Calu3 (cell line): ENCODE measurements at regions not wholly inside any gene's neighbourhood (a gene's known extent, or its start where the extent isn't known, plus 50 kb on each side); places are given as distances from the start of the nearest gene placed in this dataset.

ENCODE experiments used
- BruUV-seq: library from RNA; stranded (reverse); fragments of 400-500 nt; replicated peaks from 2 replicates; lab custom pipeline; 2021; lab: Mats Ljungman, UMichigan
- CTCF ChIA-PET: fragments of 300-600 bp; sonication (Branson Sonifier 250); formaldehyde crosslinking; loops from one replicate; lab custom pipeline; 2022; ENCODE audit warnings: antibody characterized with exemption; lab: Charles Lee
- DNase-seq: peaks from one replicate; pipeline ENCODE4 v3.0.0; 2022
- H3K27ac Mint-ChIP-seq: one replicate; pipeline ENCODE4 v1.8.0; 2022; ENCODE audit warnings: mixed read lengths; ENCODE audit not compliant: unreplicated experiment
- H3K27me3 Mint-ChIP-seq: one replicate; pipeline ENCODE4 v1.8.0; 2022; ENCODE audit warnings: mixed read lengths; ENCODE audit not compliant: unreplicated experiment
- H3K36me3 Mint-ChIP-seq: one replicate; pipeline ENCODE4 v1.8.0; 2022; ENCODE audit warnings: mild to moderate bottlenecking, moderate library complexity, mixed read lengths; ENCODE audit not compliant: insufficient read depth, unreplicated experiment
- H3K4me1 Mint-ChIP-seq: one replicate; pipeline ENCODE4 v1.8.0; 2022; ENCODE audit warnings: mild to moderate bottlenecking, low read depth, mixed read lengths; ENCODE audit not compliant: unreplicated experiment
- H3K4me3 Mint-ChIP-seq: one replicate; pipeline ENCODE4 v1.8.0; 2022; ENCODE audit warnings: mild to moderate bottlenecking, low read depth, moderate library complexity, mixed read lengths; ENCODE audit not compliant: unreplicated experiment
- H3K9me3 Mint-ChIP-seq: one replicate; pipeline ENCODE4 v1.8.0; 2022; ENCODE audit warnings: low read depth, mixed read lengths; ENCODE audit not compliant: unreplicated experiment
- CTCF ChIP-seq: fragments of 200-600 bp; IDR thresholded peaks from one replicate; pipeline ENCODE4 v1.8.0; 2022; ENCODE audit warnings: antibody characterized with exemption; ENCODE audit not compliant: unreplicated experiment
- intact Hi-C: fragments of 100-400 bp; cut with micrococcal nuclease; formaldehyde crosslinking; loops from one replicate; pipeline ENCODE4 v1.10.0; 2022; ENCODE audit not compliant: unreplicated experiment

- no peak for DNase-seq
- no peaks in the 10 kb centered on the region for H3K36me3 Mint-ChIP-seq
- no peaks in the 10 kb centered on the region for H3K27me3 Mint-ChIP-seq
- intact Hi-C loops: no loop called here
- no TSS peak for BruUV-seq
- no peak overlapping the region for H3K27ac Mint-ChIP-seq
- CTCF ChIA-PET: no interaction called here
- no peak for TF ChIP-seq CTCF
- peaks cover 3% of the 10 kb centered on the region for H3K9me3 Mint-ChIP-seq
- no peak overlapping the region for H3K4me3 Mint-ChIP-seq
- no peaks in the 10 kb centered on the region for H3K4me1 Mint-ChIP-seq
These were observed 391.8 kb upstream of the MAGEB16 start for GRCh38 chrX:35406386-35406785.

GRCh38 chrX:35416782-35417181, 381.4 kb upstream of the MAGEB16 start:
- no peak for DNase-seq
- Mint-ChIP-seq H3K4me3 (no peak overlapping the region), H3K27ac (no peak overlapping the region), H3K36me3 (no peaks in the 10 kb centered on the region), H3K4me1 (peaks cover 10% of the 10 kb centered on the region), H3K27me3 (no peaks in the 10 kb centered on the region), H3K9me3 (peaks cover 10% of the 10 kb centered on the region)
- no TSS peak for BruUV-seq
- intact Hi-C loops: no loop called here
- CTCF ChIA-PET: no interaction called here
- TF ChIP-seq CTCF: no peak

GRCh38 chrX:35432056-35432455, 366.1 kb upstream of the MAGEB16 start:
- peaks cover 6% of the 10 kb centered on the region for H3K36me3 Mint-ChIP-seq
- H3K27me3 Mint-ChIP-seq: no peaks in the 10 kb centered on the region
- CTCF ChIA-PET: no interaction called here
- H3K4me3 Mint-ChIP-seq: no peak overlapping the region
- no peak for DNase-seq
- peak overlapping the region; percentile 26 for H3K27ac Mint-ChIP-seq
- peaks cover 31% of the 10 kb centered on the region for H3K4me1 Mint-ChIP-seq
- no peak for TF ChIP-seq CTCF
- intact Hi-C loops: loop anchor here (5.0 kb wide), 1 partner anchor 515 kb away; no protein-coding TSS in a partner anchor
- BruUV-seq: no TSS peak
- no peaks in the 10 kb centered on the region for H3K9me3 Mint-ChIP-seq

GRCh38 chrX:35439034-35439660, 359.0 kb upstream of the MAGEB16 start:
- H3K9me3 Mint-ChIP-seq: no peaks in the 10 kb centered on the region
- H3K27me3 Mint-ChIP-seq: no peaks in the 10 kb centered on the region

More at GRCh38 chrX:35439034-35439660, 359.0 kb upstream of the MAGEB16 start:
- no peak for DNase-seq
- no peak for TF ChIP-seq CTCF
- Mint-ChIP-seq H3K4me3 (no peak overlapping the region), H3K36me3 (peaks cover 23% of the 10 kb centered on the region), H3K27ac (peak overlapping the region; percentile 85), H3K4me1 (peaks cover 24% of the 10 kb centered on the region)
- CTCF ChIA-PET: interaction anchor here (1.0 kb wide), 1 partner anchor 9 kb away, joined by 3 read pairs; no protein-coding TSS in a partner anchor
- BruUV-seq: no TSS peak
- intact Hi-C loops: no loop called here
